ENCODE measurements at regions not wholly inside any gene's neighbourhood (a gene's known extent, or its start where the extent isn't known, plus 50 kb on each side); places are given as distances from the start of the nearest gene placed in this dataset.
"Not testable (repeated sequence)": the region's sequence is repeated elsewhere in the genome, so short reads cannot be mapped to it uniquely, and the experiment has no call there.

- no peak for DNase-seq (ENCODE audit: low read depth in 2 of 2)
These were observed 966.7 kb downstream of the SLC6A15 start for GRCh38 chr12:83945871-83946270.

GRCh38 chr12:83939718-83940117, 972.9 kb downstream of the SLC6A15 start:
- no peak for DNase-seq (ENCODE audit: low read depth in 2 of 2)

- DNase-seq (ENCODE audit: low read depth in 2 of 2) = no peak
These were observed 979.0 kb downstream of the SLC6A15 start for GRCh38 chr12:83933615-83934014.

GRCh38 chr12:83932011-83932410, 980.6 kb downstream of the SLC6A15 start:
- no peak for DNase-seq (ENCODE audit: low read depth in 2 of 2)

- no peak for DNase-seq (ENCODE audit: low read depth in 2 of 2)
These were observed 981.1 kb downstream of the SLC6A15 start for GRCh38 chr12:83931451-83931850.

GRCh38 chr12:83929792-83930191, 982.8 kb downstream of the SLC6A15 start:
- not testable (repeated sequence) for DNase-seq (ENCODE audit: low read depth in 2 of 2)

- no peak for DNase-seq (ENCODE audit: low read depth in 2 of 2)
These were observed 991.6 kb downstream of the SLC6A15 start for GRCh38 chr12:83920821-83921547.

- no peak for DNase-seq (ENCODE audit: low read depth in 2 of 2)
These were observed 993.5 kb downstream of the SLC6A15 start for GRCh38 chr12:83919081-83919480.

- no peak for DNase-seq (ENCODE audit: low read depth in 2 of 2)
These were observed 1008.4 kb downstream of the SLC6A15 start for GRCh38 chr12:83904175-83904574.

- no peak for DNase-seq (ENCODE audit: low read depth in 2 of 2)
These were observed 1016.2 kb downstream of the SLC6A15 start for GRCh38 chr12:83896416-83896815.

- no peak for DNase-seq (ENCODE audit: low read depth in 2 of 2)
These were observed 1019.5 kb downstream of the SLC6A15 start for GRCh38 chr12:83893101-83893500.

- no peak for DNase-seq (ENCODE audit: low read depth in 2 of 2)
These were observed 1022.9 kb downstream of the SLC6A15 start for GRCh38 chr12:83889745-83890144.

- DNase-seq (ENCODE audit: low read depth in 2 of 2) = no peak
These were observed 1026.1 kb downstream of the SLC6A15 start for GRCh38 chr12:83886479-83886878.

- not testable (repeated sequence) for DNase-seq (ENCODE audit: low read depth in 2 of 2)
These were observed 1041.5 kb downstream of the SLC6A15 start for GRCh38 chr12:83870921-83871599.

GRCh38 chr12:83866477-83866876, 1046.1 kb downstream of the SLC6A15 start:
- DNase-seq (ENCODE audit: low read depth in 2 of 2) = no peak

- DNase-seq (ENCODE audit: low read depth in 2 of 2) = no peak
These were observed 1047.2 kb downstream of the SLC6A15 start for GRCh38 chr12:83865431-83865830.

GRCh38 chr12:83864054-83864453, 1048.5 kb downstream of the SLC6A15 start:
- DNase-seq (ENCODE audit: low read depth in 2 of 2) = no peak

- no peak for DNase-seq (ENCODE audit: low read depth in 2 of 2)
These were observed 1053.6 kb downstream of the SLC6A15 start for GRCh38 chr12:83859021-83859420.

GRCh38 chr12:83856803-83857202, 1055.8 kb downstream of the SLC6A15 start:
- no peak for DNase-seq (ENCODE audit: low read depth in 2 of 2)

GRCh38 chr12:83850531-83850930, 1062.1 kb downstream of the SLC6A15 start:
- DNase-seq (ENCODE audit: low read depth in 2 of 2) = no peak

- no peak for DNase-seq (ENCODE audit: low read depth in 2 of 2)
These were observed 1063.9 kb downstream of the SLC6A15 start for GRCh38 chr12:83848702-83849101.

GRCh38 chr12:83843541-83843940, 1069.1 kb downstream of the SLC6A15 start:
- DNase-seq (ENCODE audit: low read depth in 2 of 2) = no peak

- no peak for DNase-seq (ENCODE audit: low read depth in 2 of 2)
These were observed 1071.0 kb downstream of the SLC6A15 start for GRCh38 chr12:83841620-83842019.
